ENCODE measurements at regions not wholly inside any gene's neighbourhood (a gene's known extent, or its start where the extent isn't known, plus 50 kb on each side); places are given as distances from the start of the nearest gene placed in this dataset.

DNA sequence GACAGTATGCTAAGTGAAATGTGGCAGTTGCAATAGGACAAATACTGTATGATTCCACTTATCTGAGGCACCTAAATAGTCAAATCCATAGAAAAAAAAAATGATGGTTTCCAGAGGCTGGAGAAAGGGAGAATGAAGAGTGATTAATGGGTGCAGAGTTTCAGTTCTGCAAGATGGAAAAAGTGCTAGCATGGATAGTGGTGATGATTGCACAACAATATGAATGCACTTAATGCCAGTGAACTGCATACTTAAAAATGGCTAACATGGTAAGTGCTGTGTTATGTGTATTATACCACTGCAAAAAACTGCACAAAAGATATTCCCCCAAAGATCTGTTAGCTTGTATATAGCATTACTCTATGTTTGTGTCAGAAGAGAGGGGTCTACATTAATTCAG, 185.4 kb downstream of the INHBB start:
- Histone ChIP-seq H3K9me3 (replicated peaks; ENCODE audit: control insufficient read depth, insufficient read depth, low read length) (no peaks in the 10 kb centered on the region), H3K36me3 (ENCODE audit: control insufficient read depth in 2 of 2, insufficient read depth in 2 of 2, low read length in 1 of 2) (no peaks in the 10 kb centered on the region), H3K79me2 (ENCODE audit: control insufficient read depth, insufficient read depth, low read length) (no peaks in the 10 kb centered on the region), H2AFZ (ENCODE audit: control insufficient read depth, low read depth, low read length) (no peak overlapping the region), H3K4me1 (ENCODE audit: control insufficient read depth, insufficient read depth, low read length) (no peaks in the 10 kb centered on the region), H3K27me3 (replicated peaks in 1 of 2; ENCODE audit: control insufficient read depth in 2 of 2, insufficient read depth in 2 of 2, low read length in 1 of 2) (peaks cover 0 to 2% of the 10 kb centered on the region in 2 experiments; a peak in 2 of 4 replicates), H4K20me1 (ENCODE audit: control insufficient read depth, insufficient read depth) (no peaks in the 10 kb centered on the region), H3K9ac (ENCODE audit: control insufficient read depth, insufficient read depth, low read length) (no peak overlapping the region), H3K4me2 (ENCODE audit: control insufficient read depth, insufficient read depth) (no peak overlapping the region), H3K27ac (ENCODE audit: control insufficient read depth, insufficient read depth) (no peak overlapping the region), H3K4me3 (no peak overlapping the region)
- ATAC-seq (no peak), FAIRE-seq (no peak), DNase-seq (ENCODE audit: low read depth, low spot score) (no peak)
- ChIA-PET CTCF (no interaction called here), RAD21 (ENCODE audit: unreplicated experiment) (no interaction called here), POLR2A (no interaction called here), SMC1A (ENCODE audit: uncharacterized antibody, unreplicated experiment) (no interaction called here)
- intact Hi-C loops (cut with micrococcal nuclease; ENCODE audit: unreplicated experiment) = no loop called here
- BruUV-seq (replicated peaks) = no TSS peak
- TF ChIP-seq RBBP5 (conservative IDR thresholded peaks at IDR 0.05) (no peak), HDAC2 (IDR thresholded peaks at IDR 0.05) (no peak), KAT2A (conservative IDR thresholded peaks at IDR 0.05; ENCODE audit: control insufficient read depth, low read depth, low read length) (no peak), MXI1 (IDR thresholded peaks at IDR 0.05; ENCODE audit: low read depth, low read length) (no peak), SMC3 (IDR thresholded peaks at IDR 0.05; ENCODE audit: borderline replicate concordance, low read length) (no peak), MEF2B (IDR thresholded peaks at IDR 0.05; ENCODE audit: partially characterized antibody, poor library complexity, severe bottlenecking) (no peak), RUNX3 (IDR thresholded peaks at IDR 0.05; ENCODE audit: low read length) (no peak), JUND (IDR thresholded peaks at IDR 0.05; ENCODE audit: low read depth, low read length) (no peak)
- TF ChIP-seq, protein P1, sequence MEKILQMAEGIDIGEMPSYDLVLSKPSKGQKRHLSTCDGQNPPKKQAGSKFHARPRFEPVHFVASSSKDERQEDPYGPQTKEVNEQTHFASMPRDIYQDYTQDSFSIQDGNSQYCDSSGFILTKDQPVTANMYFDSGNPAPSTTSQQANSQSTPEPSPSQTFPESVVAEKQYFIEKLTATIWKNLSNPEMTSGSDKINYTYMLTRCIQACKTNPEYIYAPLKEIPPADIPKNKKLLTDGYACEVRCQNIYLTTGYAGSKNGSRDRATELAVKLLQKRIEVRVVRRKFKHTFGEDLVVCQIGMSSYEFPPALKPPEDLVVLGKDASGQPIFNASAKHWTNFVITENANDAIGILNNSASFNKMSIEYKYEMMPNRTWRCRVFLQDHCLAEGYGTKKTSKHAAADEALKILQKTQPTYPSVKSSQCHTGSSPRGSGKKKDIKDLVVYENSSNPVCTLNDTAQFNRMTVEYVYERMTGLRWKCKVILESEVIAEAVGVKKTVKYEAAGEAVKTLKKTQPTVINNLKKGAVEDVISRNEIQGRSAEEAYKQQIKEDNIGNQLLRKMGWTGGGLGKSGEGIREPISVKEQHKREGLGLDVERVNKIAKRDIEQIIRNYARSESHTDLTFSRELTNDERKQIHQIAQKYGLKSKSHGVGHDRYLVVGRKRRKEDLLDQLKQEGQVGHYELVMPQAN (conservative IDR thresholded peaks at IDR 0.05) = no peak
- in situ Hi-C loops (cut with MboI) = no loop called here

All from GM12878 (cell line).